Skeletal muscle cell (primary cell): ENCODE measurements at regions not wholly inside any gene's neighbourhood (a gene's known extent, or its start where the extent isn't known, plus 50 kb on each side); places are given as distances from the start of the nearest gene placed in this dataset.

Experiments
- DNase-seq: peaks from one replicate; pipeline ENCODE4 v3.0.0-alpha.2; 2010; ENCODE audit warnings: low read depth
- H3K4me3 ChIP-seq: 2 replicates; pipeline ENCODE4 v1.5.1; 2011; ENCODE audit warnings: low read depth, mild to moderate bottlenecking, control low read depth, low read length, moderate library complexity

GRCh38 chr5:93048858-93049257 is 532.2 kb downstream of the NR2F1-AS1 start:
- DNase-seq, result no peak
- no peak overlapping the region for H3K4me3 ChIP-seq

DNA sequence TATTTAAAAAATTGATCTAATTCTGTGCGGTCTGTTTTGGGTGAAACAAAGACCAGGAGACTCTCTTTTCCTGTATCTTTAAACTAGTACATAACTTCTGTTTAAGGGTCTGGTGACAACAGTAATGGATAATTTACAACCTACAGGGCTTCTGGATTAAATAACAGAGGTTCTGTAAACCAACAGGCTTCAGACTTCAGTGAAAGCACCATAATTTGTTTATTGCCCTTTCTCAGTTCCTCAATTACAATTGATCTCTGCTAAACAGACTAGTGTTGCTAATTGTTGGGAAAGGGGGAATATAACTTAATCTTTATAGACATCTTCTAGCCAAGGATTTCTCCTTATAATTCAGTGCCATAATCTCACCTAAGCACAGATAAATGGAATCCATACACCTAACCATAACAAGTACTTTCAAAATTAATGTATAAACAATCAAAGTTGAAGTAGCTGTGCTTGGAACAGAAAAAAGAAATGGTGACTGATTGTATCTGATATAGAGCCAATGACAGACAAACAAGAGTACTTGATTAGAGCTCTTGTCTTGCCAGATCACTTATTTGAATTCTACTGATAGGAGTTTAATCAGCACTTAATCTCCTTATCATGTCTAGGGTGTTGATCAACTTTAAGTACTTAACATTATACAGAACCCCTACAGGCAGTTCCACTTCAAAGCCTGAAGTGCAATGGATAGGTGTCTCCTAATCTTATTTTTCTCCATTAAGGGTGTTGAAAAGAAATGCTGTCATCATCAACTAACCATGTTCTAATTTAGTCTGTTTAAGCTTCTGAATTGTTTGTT is 536.0 kb downstream of the NR2F1-AS1 start:
- DNase-seq, result no peak
- no peak overlapping the region for H3K4me3 ChIP-seq

DNA sequence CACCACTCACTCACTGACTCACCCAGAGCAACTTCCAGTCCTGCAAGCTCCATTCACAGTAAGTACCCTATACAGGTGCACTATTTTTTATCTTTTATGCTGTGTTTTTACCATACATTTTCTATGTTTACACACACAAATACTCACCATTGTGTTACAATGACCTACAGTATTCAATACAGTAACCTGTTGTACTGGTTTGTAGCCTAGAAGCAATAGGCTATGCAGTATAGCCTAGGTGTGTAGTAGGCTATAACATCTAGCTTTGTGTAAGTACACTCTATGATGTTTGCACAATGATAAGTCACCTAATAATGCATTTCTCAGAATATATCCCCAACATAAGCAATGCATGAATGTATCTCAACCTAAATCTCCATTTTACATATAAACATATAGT is 541.1 kb downstream of the NR2F1-AS1 start:
- no peak for DNase-seq
- H3K4me3 ChIP-seq, result no peak overlapping the region

DNA sequence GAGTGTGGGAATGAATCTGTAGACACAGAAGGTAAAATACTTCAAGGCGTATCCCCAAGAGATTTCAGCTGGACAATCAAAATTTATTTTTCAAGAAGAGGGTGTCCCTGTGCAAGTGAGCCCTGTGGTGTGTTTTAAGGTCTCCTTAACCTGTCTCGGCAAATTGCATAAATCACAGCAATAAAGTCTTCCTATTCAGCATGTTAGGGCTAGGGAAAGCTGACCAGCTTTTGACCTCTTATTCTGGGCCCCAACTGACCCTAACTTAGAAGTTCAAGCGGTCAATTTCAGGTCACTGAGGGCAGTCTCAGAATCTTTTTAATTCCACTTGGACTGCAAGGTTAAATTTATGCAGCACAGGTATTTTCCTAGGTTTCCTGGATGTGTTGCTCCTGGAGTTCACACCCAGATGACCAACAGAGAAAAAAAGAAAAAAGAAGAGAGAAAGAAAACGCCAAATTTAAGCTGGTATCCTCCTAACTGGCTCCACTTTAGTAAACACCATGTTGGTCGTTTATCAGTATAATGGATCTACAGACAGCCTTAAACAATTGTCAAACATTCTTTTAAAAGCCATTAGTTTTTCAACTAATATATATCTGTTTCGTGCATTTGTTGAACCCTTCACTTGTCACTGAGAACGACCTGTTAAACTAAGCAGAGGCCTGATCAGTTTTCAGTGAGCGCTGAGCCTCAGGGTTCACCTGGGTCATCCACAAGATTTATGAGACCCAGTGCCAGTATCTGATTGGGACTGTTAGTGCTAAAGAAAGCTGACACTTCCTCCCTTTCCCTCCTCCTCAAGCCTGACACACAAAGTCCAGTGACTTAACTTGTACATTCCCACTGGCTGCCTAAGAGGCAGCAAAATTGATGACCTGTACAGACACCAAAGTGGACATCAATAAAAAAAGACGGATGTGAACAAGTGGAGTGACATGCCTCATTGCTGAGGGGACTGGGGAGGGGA is 546.1 kb downstream of the NR2F1-AS1 start:
- DNase-seq, result no peak

GRCh38 chr5:93022796-93023447 is 558.1 kb downstream of the NR2F1-AS1 start:
- H3K4me3 ChIP-seq, result no peak overlapping the region
- DNase-seq, result peak; percentile 14

More for the DNA sequence above, 546.1 kb downstream of the NR2F1-AS1 start:
- no peak overlapping the region for H3K4me3 ChIP-seq

DNA sequence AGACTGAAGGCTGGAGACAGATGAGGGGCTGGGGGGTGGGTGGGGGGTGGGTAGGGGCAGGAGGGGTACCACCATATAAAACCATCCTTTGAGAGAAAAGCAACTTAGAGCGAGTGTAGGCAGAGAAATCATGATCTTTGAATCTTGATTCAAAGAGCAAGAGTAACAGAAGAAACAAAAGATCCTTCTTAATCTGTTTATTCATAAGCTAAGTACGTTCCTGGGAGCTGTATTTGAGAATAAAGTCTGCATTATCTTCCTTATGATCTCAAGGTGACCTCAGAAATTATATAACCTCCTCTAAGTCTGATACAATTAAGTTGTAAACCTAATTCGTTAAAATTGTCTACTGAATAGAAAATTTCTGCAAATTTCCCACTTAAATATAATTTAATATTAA is 558.8 kb downstream of the NR2F1-AS1 start:
- no peak for DNase-seq
- no peak overlapping the region for H3K4me3 ChIP-seq

- no peak overlapping the region for H3K4me3 ChIP-seq
- no peak for DNase-seq
These were observed 561.1 kb downstream of the NR2F1-AS1 start for GRCh38 chr5:93019896-93020295.

GRCh38 chr5:93018461-93018860 is 562.6 kb downstream of the NR2F1-AS1 start:
- H3K4me3 ChIP-seq, result no peak overlapping the region
- DNase-seq, result no peak

DNA sequence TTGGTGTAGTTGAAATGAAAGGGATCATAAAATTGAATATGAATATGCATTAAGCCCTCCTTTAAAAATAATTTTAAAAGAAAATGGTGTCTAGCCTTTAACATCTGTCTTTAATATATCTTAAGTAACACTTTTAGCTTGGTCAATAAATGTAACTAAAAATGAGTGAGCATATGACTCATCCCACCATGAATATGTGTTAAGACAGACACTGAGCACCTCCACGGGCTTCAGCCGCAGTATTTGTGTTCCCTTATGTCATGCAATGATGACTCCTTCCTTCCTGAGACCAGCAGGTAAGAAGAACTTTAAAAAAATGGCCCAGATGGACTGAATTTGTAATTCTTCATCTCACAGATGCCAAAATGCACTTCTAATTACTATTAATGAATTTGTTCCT is 563.2 kb downstream of the NR2F1-AS1 start:
- no peak overlapping the region for H3K4me3 ChIP-seq
- peak; percentile 46 for DNase-seq

DNA sequence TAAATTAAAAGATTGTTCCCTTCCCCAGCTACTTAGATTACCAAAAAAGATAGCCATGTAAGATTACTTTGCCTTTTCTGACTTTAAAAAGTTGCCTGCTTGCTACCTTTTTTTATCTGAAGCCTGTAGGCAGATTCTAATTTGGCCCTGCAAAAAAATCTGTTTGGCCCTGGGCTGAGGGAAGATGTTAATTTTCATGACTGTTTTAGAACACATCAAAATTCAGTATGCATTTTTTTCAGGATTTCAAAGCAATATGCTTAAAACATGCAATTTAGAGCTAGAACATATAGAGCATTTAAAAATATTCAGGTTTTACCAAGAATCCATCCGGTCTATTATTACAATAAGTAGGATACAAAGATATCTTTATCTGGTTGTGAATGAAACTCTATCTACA is 563.6 kb downstream of the NR2F1-AS1 start:
- no peak overlapping the region for H3K4me3 ChIP-seq
- no peak for DNase-seq

GRCh38 chr5:93010616-93011015 is 570.4 kb downstream of the NR2F1-AS1 start:
- H3K4me3 ChIP-seq, result no peak overlapping the region
- no peak for DNase-seq

DNA sequence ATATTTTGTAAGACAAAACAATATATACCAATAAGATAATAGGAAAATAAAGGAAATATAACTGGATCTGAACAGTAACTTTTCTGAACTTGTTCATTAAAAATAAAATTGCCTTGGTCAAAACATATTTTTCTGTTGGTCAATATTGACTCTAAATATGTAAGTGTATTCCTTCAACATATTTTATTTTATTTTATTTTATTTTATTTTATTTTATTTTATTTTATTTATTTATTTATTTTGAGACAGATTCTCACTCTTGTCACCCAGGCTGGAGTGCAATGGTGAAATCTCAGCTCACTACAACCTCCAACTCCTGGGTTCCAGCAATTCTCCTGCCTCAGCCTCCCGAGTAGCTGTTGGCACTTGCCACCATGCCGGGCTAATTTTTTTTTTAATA is 571.0 kb downstream of the NR2F1-AS1 start:
- no peak overlapping the region for H3K4me3 ChIP-seq
- no peak for DNase-seq

DNA sequence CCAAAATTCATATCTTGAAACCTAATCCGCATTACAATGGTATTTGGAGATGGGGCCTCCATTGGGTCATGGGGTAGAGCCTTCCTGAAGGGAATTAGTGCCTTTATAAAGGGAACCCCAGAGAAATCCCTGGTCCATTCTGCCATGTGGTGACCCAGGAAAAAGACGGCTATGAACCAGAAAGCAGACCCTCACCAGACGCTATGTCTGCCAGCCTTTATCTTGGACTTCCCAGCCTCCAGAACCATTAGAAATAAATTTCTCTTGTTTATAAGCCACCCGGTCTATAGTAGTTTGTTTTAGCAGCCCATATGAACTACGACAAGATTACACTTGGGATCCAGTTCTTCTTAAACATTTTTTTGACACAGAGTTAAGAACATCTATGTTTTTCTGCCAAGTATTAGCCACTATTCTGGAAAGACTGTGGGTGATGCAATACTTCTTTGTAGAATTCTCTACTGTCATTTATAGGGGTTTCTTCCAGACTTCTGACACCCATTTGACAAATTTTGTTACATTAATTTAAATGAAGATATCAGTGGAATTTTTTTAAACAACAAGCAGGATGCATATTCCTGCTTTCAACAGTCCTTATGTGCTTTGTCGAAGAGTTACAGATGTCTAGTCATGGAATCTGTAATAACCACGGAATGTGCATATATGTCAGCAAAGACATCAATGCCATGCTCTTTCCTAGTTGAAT is 572.4 kb downstream of the NR2F1-AS1 start:
- no peak overlapping the region for H3K4me3 ChIP-seq
- DNase-seq, result no peak

DNA sequence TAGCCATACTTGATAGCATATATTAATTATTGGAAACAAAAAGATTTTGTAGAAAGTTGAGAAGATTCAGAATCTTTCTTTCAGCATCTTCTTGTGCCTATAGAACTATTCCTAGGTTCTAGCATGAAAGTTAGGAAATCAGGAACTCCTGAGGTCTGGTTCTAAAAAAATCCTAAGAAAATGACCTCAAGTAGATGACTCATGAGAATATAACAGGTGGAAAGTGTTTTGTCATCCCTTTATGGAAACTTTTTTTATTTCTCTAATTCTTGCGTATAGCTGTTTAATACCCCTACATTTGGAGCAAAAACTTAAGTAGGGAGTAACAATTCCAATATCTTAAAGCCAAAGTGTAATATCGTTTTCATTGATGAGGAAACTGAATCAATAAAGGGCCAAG is 574.1 kb downstream of the NR2F1-AS1 start:
- H3K4me3 ChIP-seq, result no peak overlapping the region
- no peak for DNase-seq

- DNase-seq, result no peak
- no peak overlapping the region for H3K4me3 ChIP-seq
These were observed 582.6 kb downstream of the NR2F1-AS1 start for GRCh38 chr5:92998456-92998855.

DNA sequence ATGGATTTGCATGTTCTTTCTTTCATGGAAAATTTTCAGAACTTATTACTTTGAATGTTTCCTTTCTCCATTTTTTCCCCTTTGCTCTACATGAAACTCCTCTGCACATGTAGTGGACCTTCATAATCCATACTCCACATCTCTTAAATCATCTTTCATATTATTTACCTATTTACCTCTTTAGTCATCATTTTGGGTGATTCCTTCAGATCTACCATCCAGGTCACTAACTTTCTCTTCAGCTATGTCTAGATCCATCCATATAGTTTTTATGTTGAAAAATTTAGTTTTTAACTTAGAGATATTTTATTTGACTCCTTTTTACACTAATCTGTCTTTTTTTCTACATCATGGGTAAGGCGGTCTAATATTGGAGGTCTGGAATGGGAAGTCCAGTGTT is 586.6 kb downstream of the NR2F1-AS1 start:
- H3K4me3 ChIP-seq, result no peak overlapping the region
- no peak for DNase-seq

- DNase-seq, result no peak
- H3K4me3 ChIP-seq, result no peak overlapping the region
These were observed 588.9 kb downstream of the NR2F1-AS1 start for GRCh38 chr5:92992073-92992472.

DNA sequence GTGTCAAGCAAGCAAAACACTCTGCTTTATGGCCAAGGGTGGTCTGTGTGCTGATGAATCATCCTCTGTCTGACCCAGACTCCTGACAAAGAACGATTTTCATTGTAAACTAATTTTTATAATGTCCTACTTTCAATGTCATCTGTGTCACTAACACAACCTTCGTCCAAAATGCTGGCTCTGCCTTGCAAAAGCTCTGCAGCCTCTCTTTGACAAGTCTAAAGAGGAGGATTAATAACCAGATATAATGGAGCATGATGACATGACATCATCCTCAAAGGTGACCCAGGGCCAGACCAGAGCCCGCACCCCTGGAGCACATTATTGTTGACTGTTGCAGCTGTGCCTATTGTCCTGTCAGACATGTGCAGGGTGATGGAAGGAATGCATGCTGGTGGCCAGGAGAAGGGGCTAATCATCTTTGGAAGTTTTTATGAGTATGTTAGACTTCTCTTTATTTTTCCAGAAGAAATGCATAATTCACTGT is 589.4 kb downstream of the NR2F1-AS1 start:
- H3K4me3 ChIP-seq, result no peak overlapping the region
- no peak for DNase-seq

GRCh38 chr5:92990771-92991170 is 590.2 kb downstream of the NR2F1-AS1 start:
- no peak for DNase-seq
- H3K4me3 ChIP-seq, result no peak overlapping the region
